GM23338 (cell line): ENCODE measurements at regions not wholly inside any gene's neighbourhood (a gene's known extent, or its start where the extent isn't known, plus 50 kb on each side); places are given as distances from the start of the nearest gene placed in this dataset.

Experiments used
- CTCF ChIP-seq, 2 experiments: fragments of 200-600 bp in 1 of 2; sonication (generic) in 1 of 2; conservative IDR thresholded peaks; 2 replicates each; pipeline versions ENCODE4 v1.5.1 to v1.6.1; 2016 to 2017; ENCODE audit warnings: antibody characterized with exemption in 2 of 2, low read depth in 2 of 2, mild to moderate bottlenecking in 2 of 2, moderate library complexity in 1 of 2
- ETS1 ChIP-seq: IDR thresholded peaks from 2 replicates; pipeline ENCODE4 v1.6.1; 2016; ENCODE audit warnings: antibody characterized with exemption
- EZH2 ChIP-seq: fragments of 200-600 bp; sonication (generic); IDR thresholded peaks from one replicate; pipeline ENCODE4 v1.8.0; 2017; ENCODE audit warnings: antibody characterized with exemption, mild to moderate bottlenecking, low read depth; ENCODE audit not compliant: unreplicated experiment
- EZH2phosphoT487 ChIP-seq: fragments of 200-600 bp; sonication (generic); IDR thresholded peaks from one replicate; pipeline ENCODE4 v1.8.1; 2018; ENCODE audit warnings: antibody characterized with exemption; ENCODE audit not compliant: unreplicated experiment
- POLR2AphosphoS5 ChIP-seq: IDR thresholded peaks from 2 replicates; pipeline ENCODE4 v1.6.1; 2016; ENCODE audit warnings: antibody characterized with exemption, low read depth
- REST ChIP-seq: IDR thresholded peaks from one replicate; pipeline ENCODE4 v1.6.1; 2018; ENCODE audit warnings: antibody characterized with exemption; ENCODE audit not compliant: unreplicated experiment
- STAT1 ChIP-seq: IDR thresholded peaks from one replicate; pipeline ENCODE4 v1.6.1; 2016; ENCODE audit warnings: antibody characterized with exemption; ENCODE audit not compliant: unreplicated experiment
- ZNF331 ChIP-seq: fragments of 250-450 bp; sonication (Bioruptor Pico); IDR thresholded peaks from 2 replicates; pipeline ENCODE4 v1.5.0; 2020; ENCODE audit warnings: low read depth, mild to moderate bottlenecking, moderate library complexity
- ZNF462 ChIP-seq: fragments of 250-450 bp; sonication (Bioruptor Pico); IDR thresholded peaks from 2 replicates; pipeline ENCODE4 v1.5.0; 2020; ENCODE audit warnings: mild to moderate bottlenecking, moderate library complexity

GRCh38 chr2:118645876-118646275, 201.6 kb downstream of the EN1 start (continued):
- TF ChIP-seq ZNF462 (CRISPR knock-in tag) (no peak), EZH2phosphoT487 (no peak), ZNF331 (CRISPR knock-in tag) (no peak), REST (no peak), CTCF (conservative IDR thresholded peaks at IDR 0.05; ENCODE audit: low read depth in 2 of 2) (no peak), ETS1 (no peak), EZH2 (no peak), STAT1 (no peak), POLR2AphosphoS5 (no peak)
